HG02610 (cell line): ENCODE measurements at regions not wholly inside any gene's neighbourhood (a gene's known extent, or its start where the extent isn't known, plus 50 kb on each side); places are given as distances from the start of the nearest gene placed in this dataset.

Experiments
- ATAC-seq: cut with Tn5 transposase; IDR thresholded peaks from one replicate; pipeline ENCODE4 v1.9.1; 2021; ENCODE audit warnings: mild to moderate bottlenecking, moderate library complexity; ENCODE audit not compliant: unreplicated experiment

DNA sequence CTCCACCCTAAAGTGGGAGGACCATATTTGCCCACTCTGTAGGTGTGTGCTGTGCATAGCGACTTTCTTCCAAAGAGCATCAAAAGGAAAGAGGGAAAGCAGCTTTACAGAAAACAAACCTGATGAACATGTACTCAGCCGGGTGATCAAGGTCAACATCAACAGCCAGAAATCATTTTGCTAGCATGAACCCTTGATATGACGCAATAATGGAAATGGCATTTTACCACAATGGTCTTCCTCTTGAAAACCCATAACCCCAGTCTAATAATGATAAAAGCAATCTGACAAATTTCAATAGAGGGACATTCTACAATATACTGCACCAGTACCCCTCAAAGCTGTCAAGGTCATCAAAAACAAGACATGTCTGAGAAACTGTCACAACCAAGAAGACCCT is 350.2 kb downstream of the FBXO15 start:
- ATAC-seq, result no peak

DNA sequence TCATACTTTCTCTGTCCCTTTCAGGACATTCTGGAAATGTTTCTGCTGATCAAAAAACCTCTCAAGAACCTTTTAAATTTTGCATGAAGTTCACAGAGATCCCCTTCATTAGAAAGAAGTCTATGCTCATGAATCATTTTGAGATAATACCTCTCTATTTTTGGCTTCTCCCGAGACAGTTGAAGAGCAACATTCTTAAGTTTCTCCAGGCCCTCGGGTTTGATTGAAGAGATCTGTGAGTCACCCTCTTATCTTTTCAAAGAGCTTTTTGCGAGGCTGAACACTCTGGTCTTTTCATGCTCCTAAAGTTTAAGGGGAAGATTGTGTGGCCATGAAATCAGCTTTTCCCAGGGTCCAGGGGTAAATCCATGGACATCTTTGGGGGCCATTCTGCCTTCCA is 354.2 kb downstream of the FBXO15 start:
- no peak for ATAC-seq

DNA sequence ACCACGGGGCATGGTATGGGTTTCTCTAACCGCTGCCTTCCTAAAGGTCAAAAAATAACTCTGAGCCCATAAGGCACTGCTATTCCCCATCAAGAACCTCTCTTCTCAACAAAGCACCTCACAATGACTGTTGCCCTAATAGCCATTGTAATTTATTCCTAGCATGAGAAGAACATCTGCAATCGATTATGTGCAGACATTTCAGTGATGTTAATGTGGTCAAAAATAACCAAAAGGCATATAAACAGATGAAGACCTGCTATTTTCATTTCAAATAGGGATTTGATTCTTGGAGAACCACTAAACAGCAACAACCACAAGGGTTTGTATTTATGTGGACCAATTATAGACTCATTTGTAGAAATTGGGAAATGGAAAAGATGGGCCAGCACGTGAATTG is 356.6 kb downstream of the FBXO15 start:
- no peak for ATAC-seq

DNA sequence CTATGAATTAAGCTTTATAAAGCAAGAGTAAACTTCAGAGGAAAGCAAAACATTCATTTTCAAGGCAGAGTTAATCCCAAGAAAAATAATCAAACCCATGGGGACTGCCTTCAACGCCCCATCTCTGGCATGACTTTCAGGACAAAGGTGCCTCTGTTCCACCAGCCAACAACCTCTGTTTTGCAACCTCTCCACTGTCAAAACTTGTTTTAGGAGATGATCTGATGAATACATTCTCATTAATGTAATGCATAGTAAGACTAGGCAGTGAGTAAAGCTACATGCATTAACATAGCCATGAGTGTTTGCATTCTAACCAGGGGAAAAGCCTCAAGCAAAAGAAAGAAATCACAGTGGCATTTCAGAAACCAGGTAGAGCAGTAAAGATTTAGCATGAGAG is 357.0 kb downstream of the FBXO15 start:
- ATAC-seq, result no peak

DNA sequence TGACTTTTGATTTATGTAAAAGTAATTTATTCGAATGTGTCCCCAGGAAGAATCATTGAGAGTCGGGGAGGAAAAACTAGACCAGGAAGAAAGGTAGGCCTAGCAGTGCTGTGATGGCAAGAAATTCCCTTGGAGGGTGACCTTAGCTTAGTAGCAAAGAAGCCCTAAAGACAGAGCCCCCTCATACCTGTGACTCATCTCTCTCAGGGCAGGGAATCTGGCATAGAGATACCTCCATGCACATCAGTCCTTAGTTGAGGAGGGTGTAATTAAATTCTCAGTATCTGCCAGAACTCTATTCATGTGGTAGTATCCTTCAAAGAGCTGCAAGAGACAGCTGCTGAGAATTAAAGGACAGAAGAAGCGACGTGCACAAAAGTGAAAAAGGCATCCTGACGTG is 360.3 kb downstream of the FBXO15 start:
- ATAC-seq, result no peak

DNA sequence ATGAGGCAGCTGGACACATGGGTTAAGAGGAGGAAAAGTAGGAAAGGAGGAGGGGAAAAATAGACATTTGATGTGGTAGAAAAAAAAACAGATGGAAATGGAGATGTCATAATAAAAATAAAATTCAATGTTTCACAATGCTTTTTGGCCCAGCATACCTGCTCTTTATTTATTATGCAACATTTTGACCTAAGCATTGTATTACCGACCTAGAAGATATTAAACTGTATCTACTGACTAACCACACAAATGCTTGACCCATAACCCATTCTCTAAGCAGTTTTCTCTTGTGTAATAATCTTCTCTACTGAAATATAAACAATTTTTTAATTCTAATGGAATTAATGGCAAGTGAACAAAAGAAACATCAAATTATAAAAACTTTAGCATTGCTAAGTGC is 362.3 kb downstream of the FBXO15 start:
- no peak for ATAC-seq

DNA sequence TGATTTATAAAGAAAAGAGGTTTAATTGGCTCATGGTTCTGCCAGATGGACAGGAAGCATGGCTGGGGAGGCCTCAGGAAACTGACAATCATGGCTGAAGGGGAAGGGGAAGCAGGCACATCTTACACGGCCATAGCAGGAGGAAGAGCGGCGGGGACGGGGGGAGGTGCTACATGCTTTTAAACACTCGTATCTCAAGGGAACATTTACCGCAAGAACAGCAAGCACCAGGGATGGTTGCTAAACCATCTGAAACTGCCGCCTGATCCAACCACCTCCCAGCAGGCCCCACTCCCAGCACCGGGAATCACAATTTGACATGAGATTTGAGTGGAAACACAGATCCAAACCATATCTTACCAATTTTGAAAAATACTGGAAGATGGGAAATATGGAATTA is 362.8 kb downstream of the FBXO15 start:
- no peak for ATAC-seq

DNA sequence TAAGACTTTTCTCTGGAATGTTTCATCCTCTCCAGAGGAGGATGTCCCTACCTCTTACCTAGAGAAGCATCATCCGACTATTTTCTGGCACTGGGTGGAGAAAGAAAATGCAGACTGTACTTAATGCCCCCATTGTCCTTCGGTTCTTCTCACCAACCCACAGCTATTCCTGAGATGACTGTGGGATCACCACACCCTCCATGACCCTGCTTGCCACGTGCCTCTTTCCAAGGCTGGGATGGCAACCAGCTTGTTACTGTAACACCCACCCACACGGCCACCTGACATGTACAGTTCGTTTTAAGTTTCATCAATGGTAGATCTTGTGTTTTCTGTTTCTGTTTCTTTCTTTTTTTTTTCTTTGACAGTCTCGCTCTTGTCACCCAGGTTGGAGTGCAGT is 365.2 kb downstream of the FBXO15 start:
- no peak for ATAC-seq

DNA sequence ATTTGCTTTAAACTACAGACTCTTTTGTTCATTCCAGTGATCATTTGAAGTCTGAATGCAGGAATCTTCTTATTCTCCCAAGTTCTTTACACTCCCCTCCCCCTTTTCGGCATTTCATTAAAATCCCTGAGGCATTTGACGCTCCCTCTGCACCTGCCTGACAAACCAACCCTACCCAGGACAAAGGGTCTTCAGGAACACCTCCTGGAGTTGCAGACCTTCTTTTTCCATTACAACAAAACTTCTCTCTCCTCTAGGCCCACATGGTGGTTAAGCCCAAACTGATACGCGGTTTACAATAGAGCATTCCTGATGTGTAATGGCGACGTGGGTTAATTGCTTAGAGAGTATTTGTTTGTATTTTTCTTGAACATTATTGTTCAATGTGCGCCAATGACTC is 367.4 kb downstream of the FBXO15 start:
- no peak for ATAC-seq

DNA sequence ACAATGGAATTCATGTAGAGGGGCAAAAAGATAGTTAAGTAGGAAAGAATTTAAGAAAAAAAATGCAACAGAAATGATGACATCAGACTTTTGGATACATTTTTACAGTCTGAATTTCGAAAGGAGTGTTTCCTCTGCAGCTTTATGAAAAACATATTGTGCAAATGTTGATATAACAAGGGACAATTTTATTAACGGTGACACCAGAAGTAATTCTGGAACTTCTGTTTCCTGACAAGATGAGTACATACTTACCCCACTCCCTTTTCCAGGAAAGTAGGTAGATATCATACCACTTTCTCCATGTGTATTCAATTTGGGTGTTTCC is 369.6 kb downstream of the FBXO15 start:
- ATAC-seq, result no peak

DNA sequence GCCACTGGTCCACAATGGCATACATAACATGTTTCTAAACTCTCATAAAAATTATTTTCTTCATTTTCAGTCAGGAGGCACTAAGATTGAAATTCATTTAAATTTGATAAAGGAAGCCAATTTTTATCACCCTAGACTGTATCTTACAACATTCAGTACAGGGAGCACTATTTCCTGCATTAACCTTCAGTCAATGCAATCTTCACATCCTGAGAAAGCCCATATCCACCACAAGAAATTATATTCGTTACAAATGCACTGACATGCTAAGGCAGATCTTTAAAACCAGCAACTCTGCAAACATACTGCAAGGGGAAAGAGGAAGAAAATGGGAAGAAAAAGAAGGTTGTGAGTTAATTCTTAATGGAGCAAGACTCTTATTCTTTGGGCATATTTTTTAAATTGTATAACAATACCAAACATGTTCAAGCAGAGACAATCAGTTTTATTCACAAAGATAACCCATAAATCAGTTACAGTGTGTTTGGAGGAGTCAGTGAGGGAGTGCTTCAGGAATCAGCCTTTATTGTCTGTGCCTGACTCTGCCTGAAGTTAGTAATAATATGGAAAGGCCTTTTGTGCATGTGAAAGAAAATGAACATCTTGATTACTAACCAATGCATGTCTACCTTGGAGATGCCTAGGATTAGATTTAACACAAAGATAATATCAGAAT is 370.1 kb downstream of the FBXO15 start:
- ATAC-seq, result no peak

DNA sequence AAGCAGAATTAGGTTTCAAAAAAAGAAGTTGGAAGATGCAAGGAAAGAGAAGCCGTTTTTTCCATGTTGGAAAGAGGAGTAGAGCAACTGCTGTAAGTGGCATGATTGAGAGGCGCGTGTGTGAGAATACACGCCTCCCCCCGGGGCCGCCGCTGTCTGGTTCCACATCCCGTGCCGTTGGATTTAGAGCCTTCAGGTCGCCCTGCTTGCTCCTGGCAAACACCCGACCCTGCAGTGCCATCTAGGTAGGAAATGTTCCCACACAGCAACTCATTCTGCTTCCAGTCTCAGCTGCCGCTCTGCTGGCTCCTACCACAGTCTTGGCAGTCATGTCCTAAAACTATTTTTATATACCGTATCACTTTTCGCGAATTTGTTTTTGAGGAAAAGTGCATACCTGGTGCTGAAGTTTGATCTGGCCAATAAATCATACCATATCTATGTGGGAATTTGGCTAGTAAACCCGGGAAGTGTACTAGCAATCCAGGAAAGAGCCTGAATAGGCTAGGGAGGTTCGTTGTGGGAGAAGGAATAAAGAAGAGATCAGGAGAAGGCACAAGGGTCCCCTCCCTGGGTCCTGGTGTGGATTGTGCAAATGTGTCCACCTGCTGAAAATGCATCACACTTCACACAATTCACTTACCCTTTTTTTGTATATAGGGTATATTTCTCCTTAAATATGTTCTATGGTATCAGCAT is 372.7 kb downstream of the FBXO15 start:
- ATAC-seq, result no peak

DNA sequence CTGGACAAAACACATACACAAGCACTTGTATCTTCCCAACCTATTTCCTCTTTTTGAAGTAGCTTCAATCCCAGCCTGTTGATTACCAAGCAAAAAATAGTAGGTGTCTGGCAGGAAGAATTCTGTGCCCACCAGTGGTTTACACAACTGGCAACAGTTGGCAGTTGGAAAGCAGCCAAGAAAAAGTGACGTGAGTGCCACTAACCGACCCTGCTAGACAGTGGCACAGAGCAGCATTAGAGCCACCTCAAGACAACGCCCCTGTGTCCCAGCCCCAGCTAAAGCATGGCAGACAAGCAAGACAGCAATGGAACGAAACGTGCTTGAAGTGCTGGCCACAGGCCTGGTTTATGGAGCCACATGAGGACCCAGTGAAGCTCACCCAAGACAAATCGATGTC is 379.6 kb downstream of the FBXO15 start:
- no peak for ATAC-seq

DNA sequence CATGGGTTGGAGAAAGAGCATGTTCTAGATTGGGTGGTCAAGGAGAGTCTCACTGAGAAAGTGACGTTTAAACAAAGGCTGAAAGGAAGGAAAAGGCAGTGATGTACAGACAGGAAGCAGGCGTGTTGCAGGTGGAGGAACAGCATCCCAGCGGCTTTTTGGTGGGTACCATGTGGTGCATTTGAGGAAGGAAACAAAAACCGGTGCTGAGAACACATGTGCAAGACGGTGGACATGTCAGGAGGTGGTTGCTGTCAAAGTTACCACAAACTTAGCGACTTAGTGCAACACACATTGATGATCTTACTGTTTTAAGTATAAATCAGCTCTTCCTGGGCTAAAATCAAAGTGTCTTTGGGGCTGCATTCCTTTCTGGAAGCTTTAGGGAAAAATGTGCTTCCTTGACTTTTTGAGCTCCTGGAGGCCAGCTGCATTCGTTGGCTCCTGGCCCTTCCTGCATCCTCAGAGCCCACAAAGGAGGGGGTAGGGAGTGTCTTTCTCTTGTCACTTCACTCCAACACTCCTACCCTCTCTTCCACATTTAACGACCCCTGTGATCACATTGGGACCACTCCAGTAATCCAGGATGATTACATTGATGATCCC is 380.6 kb downstream of the FBXO15 start:
- no peak for ATAC-seq

DNA sequence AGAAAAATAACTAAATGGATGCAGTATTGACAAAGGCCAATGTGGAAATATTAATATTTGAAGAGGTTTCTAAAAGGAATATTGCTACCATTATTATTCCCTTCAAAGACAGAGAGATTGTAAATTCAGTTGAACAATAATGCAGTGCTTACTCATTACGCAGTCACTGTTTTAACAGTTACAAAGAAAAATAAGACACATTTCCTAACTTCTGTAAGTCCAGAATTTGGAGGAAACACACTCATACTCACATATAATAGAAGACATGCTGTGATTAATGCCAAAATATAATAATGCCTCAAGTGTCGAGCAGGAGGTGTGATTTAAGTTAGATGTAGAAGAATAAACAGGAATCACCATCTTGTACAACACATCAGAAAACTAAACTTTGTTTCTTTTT is 389.2 kb downstream of the FBXO15 start:
- no peak for ATAC-seq

DNA sequence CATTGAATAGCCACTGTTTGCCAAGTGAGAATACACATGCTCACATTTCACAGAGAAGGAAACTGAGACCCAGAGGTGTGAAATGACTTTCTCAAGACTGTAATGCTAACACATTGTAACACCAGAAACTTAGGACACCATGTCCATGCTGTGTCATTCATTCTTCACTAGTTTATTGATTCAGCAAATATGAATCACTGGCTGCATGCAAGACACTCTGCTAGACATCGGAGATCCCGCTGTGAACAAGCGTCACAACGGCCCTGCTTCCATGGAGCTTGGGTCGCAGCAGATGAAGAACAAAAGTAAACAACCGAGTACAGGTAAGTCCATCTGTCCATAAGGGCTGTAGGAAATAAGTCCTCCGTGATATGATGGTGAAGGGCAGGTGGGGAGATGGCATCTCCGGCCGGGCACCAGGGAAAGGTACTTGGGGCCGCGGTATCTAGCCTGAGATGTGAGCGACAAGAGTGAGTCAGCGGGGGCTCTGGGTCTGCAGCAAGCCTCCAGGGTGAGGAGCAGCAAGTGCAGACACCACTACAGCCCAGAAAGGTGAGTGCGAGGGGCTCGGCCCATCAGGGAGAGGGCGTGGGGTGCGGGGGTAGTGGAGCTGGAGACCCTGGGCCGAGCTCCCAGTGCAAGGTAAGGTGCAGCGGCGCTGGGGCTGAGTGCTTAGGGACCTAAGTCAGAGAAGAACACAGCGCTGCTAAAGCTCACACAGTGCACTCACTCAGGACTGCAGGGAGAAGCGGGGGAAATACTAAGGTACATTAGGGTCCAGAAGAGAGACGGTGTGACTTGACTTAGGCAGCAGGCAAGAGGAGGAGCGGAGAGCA is 391.2 kb downstream of the FBXO15 start:
- ATAC-seq, result no peak

DNA sequence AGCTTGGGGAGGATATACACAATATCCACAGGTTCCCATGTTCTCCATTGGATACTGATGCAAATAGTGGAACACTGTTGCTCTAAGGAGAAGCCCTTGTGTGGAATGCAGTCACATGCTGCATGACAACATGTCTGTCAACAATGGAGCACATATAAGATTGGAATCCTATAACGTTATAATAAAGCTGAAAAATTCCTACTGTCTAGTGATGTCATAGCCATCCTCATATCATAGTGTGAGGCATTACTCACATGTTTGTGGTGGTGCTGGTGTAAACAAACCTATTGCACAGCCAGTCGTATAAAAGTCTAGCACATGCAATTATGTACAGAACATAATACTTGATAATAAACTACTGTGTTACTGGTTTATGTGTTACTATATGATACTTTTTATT is 394.7 kb downstream of the FBXO15 start:
- ATAC-seq, result no peak

DNA sequence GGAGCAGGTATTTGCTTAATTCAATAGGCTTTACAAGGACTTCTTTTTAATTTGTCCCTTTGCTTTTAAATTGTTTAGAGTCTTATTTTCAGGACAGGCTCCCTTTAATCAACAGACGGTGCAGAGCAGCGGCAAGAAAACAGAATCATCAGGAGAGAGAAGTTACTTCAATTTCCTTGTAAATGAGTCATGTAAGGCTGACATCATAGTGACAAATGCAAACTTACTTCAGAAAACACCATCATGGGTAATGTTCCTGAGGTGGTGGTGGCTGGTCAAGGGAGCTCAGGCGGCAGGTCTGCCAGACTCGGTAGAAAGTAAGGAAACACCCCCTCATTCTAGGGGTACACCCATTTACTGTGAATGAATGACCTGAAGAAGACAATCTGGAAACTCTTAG is 395.1 kb downstream of the FBXO15 start:
- ATAC-seq, result no peak

DNA sequence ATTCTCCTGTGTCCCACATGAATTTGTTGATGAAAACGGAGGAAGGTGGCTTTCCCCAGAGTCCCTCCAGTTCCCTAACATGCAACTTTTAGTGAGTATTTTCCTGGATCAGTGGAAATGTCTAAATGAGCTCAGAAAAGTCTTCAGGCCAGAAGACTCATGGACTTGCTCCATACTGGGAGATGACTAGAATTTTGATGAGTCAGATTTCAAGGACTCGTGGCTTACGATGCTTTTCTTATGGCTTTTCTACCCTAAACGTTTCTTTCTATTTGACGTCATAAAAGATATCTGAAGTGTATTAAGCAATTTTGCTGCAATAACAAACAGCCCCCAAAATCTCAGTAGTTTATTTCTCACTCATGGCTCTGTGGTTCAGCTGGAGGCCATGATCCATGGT is 397.6 kb downstream of the FBXO15 start:
- ATAC-seq, result no peak

DNA sequence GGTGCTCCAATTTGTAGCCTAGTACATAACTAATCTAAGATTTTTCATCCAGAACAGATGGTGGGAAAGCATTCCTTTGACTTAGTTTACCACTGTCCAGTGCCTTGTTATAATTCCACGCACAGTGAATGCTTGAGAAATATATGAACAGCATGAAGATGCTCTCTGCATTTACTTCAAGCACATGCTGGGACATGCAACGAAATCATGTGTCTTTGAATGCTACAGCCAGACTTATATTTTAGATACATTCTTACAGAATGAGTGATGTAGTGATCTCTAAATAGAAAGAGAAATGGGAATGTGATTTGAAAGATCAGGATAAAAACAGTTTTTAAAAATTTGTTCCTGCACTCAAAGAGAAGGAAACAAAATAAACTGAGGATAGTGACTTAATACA is 398.3 kb downstream of the FBXO15 start:
- ATAC-seq, result no peak

DNA sequence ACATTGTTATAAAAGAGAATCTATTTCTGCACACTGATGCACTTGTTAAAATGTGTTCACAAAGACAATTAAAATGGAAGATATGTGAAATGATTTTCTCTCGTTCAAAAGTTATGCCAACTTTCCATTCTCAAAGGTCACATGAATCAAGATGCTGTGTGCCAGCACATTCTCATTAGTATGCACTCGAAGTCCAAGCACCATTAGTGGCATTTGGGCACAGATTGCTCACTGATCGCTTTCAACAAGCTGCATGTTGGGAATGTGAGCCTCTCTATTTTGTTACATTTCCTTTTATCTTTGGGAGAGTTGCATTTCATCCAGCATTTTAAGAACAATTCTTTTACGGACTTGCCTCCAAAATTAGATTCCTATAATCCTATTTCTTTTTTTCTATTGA is 398.9 kb downstream of the FBXO15 start:
- ATAC-seq, result no peak

DNA sequence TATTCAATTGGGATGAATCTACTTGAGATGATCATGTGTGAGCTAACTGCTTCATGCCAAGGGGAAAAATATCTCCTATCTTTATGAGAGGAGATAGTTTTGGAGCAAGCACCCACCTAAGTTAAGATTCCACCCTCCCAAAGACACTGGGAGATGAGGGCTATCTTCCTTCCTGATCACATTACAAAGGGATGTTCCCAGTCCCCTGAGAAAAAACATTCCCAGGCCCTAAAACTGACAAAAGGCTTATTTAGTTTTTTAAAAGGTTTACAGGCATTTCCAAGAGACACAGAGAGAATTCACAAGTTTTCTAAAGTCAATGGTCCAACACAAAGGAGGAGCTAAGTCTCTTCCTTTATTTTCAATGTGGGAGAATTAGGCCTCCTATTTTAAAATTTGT is 401.5 kb downstream of the FBXO15 start:
- ATAC-seq, result no peak
